ENCODE measurements at regions not wholly inside any gene's neighbourhood (a gene's known extent, or its start where the extent isn't known, plus 50 kb on each side); places are given as distances from the start of the nearest gene placed in this dataset.

- Histone ChIP-seq H3K27me3 (ENCODE audit: insufficient read depth, low read depth, low read length) (no peaks in the 10 kb centered on the region), H3K79me2 (replicated peaks; ENCODE audit: insufficient read depth, low read length) (no peaks in the 10 kb centered on the region), H3K9me3 (ENCODE audit: low read length) (no peaks in the 10 kb centered on the region), H3F3A (ENCODE audit: insufficient read depth, low read length, poor library complexity, severe bottlenecking) (no peaks in the 10 kb centered on the region), H3K4me2 (ENCODE audit: low read length) (no peak overlapping the region), H3K4me3 (ENCODE audit: low read length) (no peak overlapping the region), H2AFZ (ENCODE audit: low read depth, low read length) (no peak overlapping the region), H3K27ac (ENCODE audit: low read length) (no peak overlapping the region), H3K9me2 (ENCODE audit: insufficient read depth, low read length) (no peaks in the 10 kb centered on the region), H3K9ac (ENCODE audit: low read length) (no peak overlapping the region), H3K36me3 (ENCODE audit: insufficient read depth, low read length) (no peaks in the 10 kb centered on the region), H4K20me1 (ENCODE audit: insufficient read depth) (no peaks in the 10 kb centered on the region)
- no peak for TF ChIP-seq POLR2AphosphoS5 (IDR thresholded peaks at IDR 0.05)
These were observed 1042.5 kb upstream of the SPRY2 start for GRCh38 chr13:81383444-81383843.

- Histone ChIP-seq H3K9me3 (ENCODE audit: low read length) (no peaks in the 10 kb centered on the region), H3K9me2 (ENCODE audit: insufficient read depth, low read length) (no peaks in the 10 kb centered on the region), H3K36me3 (ENCODE audit: insufficient read depth, low read length) (no peaks in the 10 kb centered on the region), H3K9ac (ENCODE audit: low read length) (no peak overlapping the region), H3K27ac (ENCODE audit: low read length) (no peak overlapping the region), H4K20me1 (ENCODE audit: insufficient read depth) (no peaks in the 10 kb centered on the region), H2AFZ (ENCODE audit: low read depth, low read length) (no peak overlapping the region), H3K79me2 (replicated peaks; ENCODE audit: insufficient read depth, low read length) (no peaks in the 10 kb centered on the region), H3K4me3 (ENCODE audit: low read length) (no peak overlapping the region), H3K27me3 (ENCODE audit: insufficient read depth, low read depth, low read length) (no peaks in the 10 kb centered on the region), H3F3A (ENCODE audit: insufficient read depth, low read length, poor library complexity, severe bottlenecking) (no peaks in the 10 kb centered on the region), H3K4me2 (ENCODE audit: low read length) (no peak overlapping the region)
- TF ChIP-seq REST (IDR thresholded peaks at IDR 0.05; ENCODE audit: borderline replicate concordance) (no peak), TAF1 (IDR thresholded peaks at IDR 0.05; ENCODE audit: low read depth) (no peak), RAD21 (conservative IDR thresholded peaks at IDR 0.05) (no peak)
These were observed 1041.3 kb upstream of the SPRY2 start for GRCh38 chr13:81382246-81382645.

- Histone ChIP-seq H3F3A (ENCODE audit: insufficient read depth, low read length, poor library complexity, severe bottlenecking) (no peaks in the 10 kb centered on the region), H3K27me3 (ENCODE audit: insufficient read depth, low read depth, low read length) (no peaks in the 10 kb centered on the region)
- no peak for TF ChIP-seq POLR2AphosphoS5 (IDR thresholded peaks at IDR 0.05)
- TF ChIP-seq EZH2 (IDR thresholded peaks at IDR 0.05; ENCODE audit: borderline replicate concordance, insufficient read depth, low read length, poor library complexity, severe bottlenecking), result no peak
- no peak for TF ChIP-seq EP300 (conservative IDR thresholded peaks at IDR 0.05; ENCODE audit: poor library complexity, severe bottlenecking)
- no peak for TF ChIP-seq REST (IDR thresholded peaks at IDR 0.05; ENCODE audit: borderline replicate concordance)
- TF ChIP-seq TAF1 (IDR thresholded peaks at IDR 0.05; ENCODE audit: low read depth), result no peak
- TF ChIP-seq CTCF (IDR thresholded peaks at IDR 0.05; ENCODE audit: poor library complexity, severe bottlenecking), result no peak
- TF ChIP-seq MXI1 (conservative IDR thresholded peaks at IDR 0.05; ENCODE audit: poor library complexity, severe bottlenecking), result no peak
- no peak for TF ChIP-seq RAD21 (conservative IDR thresholded peaks at IDR 0.05)
- no peak for TF ChIP-seq SMC3 (conservative IDR thresholded peaks at IDR 0.05; ENCODE audit: poor library complexity)
These were observed 1040.6 kb upstream of the SPRY2 start for GRCh38 chr13:81381560-81381959.

More at GRCh38 chr13:81381560-81381959, 1040.6 kb upstream of the SPRY2 start:
- Histone ChIP-seq H3K79me2 (replicated peaks; ENCODE audit: insufficient read depth, low read length) (no peaks in the 10 kb centered on the region), H4K20me1 (ENCODE audit: insufficient read depth) (no peaks in the 10 kb centered on the region), H3K9me2 (ENCODE audit: insufficient read depth, low read length) (no peaks in the 10 kb centered on the region), H3K4me3 (ENCODE audit: low read length) (no peak overlapping the region), H3K36me3 (ENCODE audit: insufficient read depth, low read length) (no peaks in the 10 kb centered on the region), H2AFZ (ENCODE audit: low read depth, low read length) (no peak overlapping the region), H3K4me2 (ENCODE audit: low read length) (no peak overlapping the region), H3K27ac (ENCODE audit: low read length) (no peak overlapping the region), H3K9me3 (ENCODE audit: low read length) (no peaks in the 10 kb centered on the region), H3K9ac (ENCODE audit: low read length) (no peak overlapping the region)
